ENCODE measurements at regions not wholly inside any gene's neighbourhood (a gene's known extent, or its start where the extent isn't known, plus 50 kb on each side); places are given as distances from the start of the nearest gene placed in this dataset.
"Not testable (repeated sequence)": the region's sequence is repeated elsewhere in the genome, so short reads cannot be mapped to it uniquely, and the experiment has no call there.

- no peak for DNase-seq (ENCODE audit: low spot score)
- in situ Hi-C loops (cut with MboI; ENCODE audit: low pct_unique_long_range_greater_than_20kb, low sequenced_read_pairs, unreplicated experiment), result no loop called here
- TF ChIP-seq CTCF (IDR thresholded peaks at IDR 0.05; ENCODE audit: extremely low read depth, insufficient read depth, missing control alignments), result no peak
Observed at GRCh38 chr12:59446116-59446515, 149.7 kb upstream of the SLC16A7 start.

GRCh38 chr12:59444932-59445331 is 150.9 kb upstream of the SLC16A7 start:
- no peak for DNase-seq (ENCODE audit: low spot score)
- in situ Hi-C loops (cut with MboI; ENCODE audit: low pct_unique_long_range_greater_than_20kb, low sequenced_read_pairs, unreplicated experiment), result no loop called here
- peak; percentile 46 for TF ChIP-seq CTCF (IDR thresholded peaks at IDR 0.05; ENCODE audit: extremely low read depth, insufficient read depth, missing control alignments)

DNA sequence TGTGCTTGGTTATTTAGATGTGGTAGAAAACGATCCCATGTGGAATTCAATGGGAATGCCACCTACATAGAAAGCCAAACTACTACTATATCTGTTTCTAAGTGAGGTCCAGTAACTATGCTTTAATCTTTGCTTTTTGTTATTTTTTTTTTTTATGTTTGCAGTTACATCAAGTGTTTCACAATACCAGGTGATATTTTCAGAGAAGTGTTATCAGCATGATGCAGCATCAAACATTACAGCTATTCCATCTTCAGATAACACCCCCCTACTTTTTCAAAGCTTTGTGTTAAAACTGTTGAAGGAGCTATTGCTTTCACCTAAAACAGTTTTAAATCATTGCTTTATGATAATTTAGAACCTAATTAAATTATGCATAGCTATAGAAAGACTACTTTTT is 163.8 kb upstream of the SLC16A7 start:
- no peak for TF ChIP-seq CTCF (IDR thresholded peaks at IDR 0.05; ENCODE audit: extremely low read depth, insufficient read depth, missing control alignments)
- in situ Hi-C loops (cut with MboI; ENCODE audit: low pct_unique_long_range_greater_than_20kb, low sequenced_read_pairs, unreplicated experiment), result no loop called here
- no peak for DNase-seq (ENCODE audit: low spot score)

DNA sequence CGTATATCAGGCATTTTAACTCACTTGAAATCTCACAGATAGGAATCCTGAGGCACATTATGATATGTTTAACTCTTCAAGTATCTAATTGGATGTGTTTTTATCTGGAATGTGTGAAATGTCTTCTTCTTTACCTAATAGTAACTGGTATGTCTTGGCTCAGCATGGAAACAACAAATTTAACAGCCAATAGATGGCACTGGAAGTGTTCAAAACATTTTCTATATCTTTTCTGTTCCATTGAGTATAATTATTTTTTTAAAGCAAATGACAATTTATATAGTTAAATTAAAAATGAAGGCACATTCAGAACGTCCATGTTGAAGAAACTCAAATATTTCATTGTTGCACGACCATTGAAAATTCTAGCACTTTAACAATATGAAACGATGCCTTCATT is 164.6 kb upstream of the SLC16A7 start:
- in situ Hi-C loops (cut with MboI; ENCODE audit: low pct_unique_long_range_greater_than_20kb, low sequenced_read_pairs, unreplicated experiment), result no loop called here
- no peak for DNase-seq (ENCODE audit: low spot score)

DNA sequence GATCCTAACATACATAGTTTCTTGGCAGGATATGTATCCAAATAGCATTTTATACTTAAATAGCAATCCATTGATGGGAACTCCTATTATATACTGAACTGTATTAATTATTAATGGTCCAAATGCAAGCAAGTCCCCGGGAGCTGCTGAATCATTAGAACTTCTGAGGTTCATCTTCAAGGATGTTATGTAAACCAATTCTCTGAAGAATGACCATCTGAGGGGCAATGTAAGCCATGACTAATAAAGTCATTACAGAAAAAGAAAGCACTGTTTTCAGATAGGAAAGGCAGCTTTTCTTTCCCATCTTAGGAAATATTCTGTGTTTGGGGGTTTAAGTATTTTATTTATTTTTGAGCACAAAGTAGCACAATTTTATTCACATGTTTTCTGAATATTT is 166.1 kb upstream of the SLC16A7 start:
- in situ Hi-C loops (cut with MboI; ENCODE audit: low pct_unique_long_range_greater_than_20kb, low sequenced_read_pairs, unreplicated experiment), result no loop called here
- DNase-seq (ENCODE audit: low spot score), result no peak
- no peak for TF ChIP-seq CTCF (IDR thresholded peaks at IDR 0.05; ENCODE audit: extremely low read depth, insufficient read depth, missing control alignments)

More for the DNA sequence above, 164.6 kb upstream of the SLC16A7 start:
- peak; percentile 22 for TF ChIP-seq CTCF (IDR thresholded peaks at IDR 0.05; ENCODE audit: extremely low read depth, insufficient read depth, missing control alignments)

DNA sequence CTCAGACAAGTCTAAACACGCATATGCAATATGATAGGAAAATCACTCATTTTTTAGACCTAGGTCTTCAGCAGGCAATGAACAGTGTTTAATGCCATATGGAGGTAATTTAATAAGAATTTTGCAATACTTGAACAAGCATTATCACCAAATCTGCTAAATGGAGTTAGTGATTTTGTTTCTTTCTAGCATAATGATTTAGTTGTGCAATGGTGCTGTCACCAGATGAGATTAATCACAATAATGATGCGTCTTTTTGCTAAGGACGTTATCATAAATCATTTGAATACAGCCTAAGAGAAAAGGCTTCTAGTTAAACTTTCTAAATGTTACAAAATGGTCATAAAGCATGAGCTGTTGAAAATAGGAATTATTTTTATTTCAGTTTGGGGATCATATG is 170.0 kb upstream of the SLC16A7 start:
- in situ Hi-C loops (cut with MboI; ENCODE audit: low pct_unique_long_range_greater_than_20kb, low sequenced_read_pairs, unreplicated experiment), result no loop called here
- no peak for DNase-seq (ENCODE audit: low spot score)
- no peak for TF ChIP-seq CTCF (IDR thresholded peaks at IDR 0.05; ENCODE audit: extremely low read depth, insufficient read depth, missing control alignments)

DNA sequence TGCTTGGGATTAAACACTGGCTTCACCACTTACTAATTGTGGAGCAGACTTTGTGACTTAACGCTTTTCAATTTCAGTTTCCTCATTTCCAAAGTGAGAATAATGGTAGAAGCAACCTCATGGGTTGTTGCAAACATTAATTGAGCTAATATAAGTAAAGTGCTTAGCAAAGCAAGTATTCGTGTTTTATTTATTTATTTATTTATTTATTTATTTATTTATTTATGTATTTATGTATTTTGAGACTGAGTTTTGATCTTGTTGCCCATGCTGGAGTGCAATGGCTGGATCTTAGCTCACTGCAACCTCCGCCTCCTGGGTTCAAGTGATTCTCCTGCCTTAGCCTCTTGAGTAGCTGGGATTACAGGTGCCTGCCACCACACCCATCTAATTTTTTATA is 171.2 kb upstream of the SLC16A7 start:
- DNase-seq (ENCODE audit: low spot score), result not testable (repeated sequence)
- in situ Hi-C loops (cut with MboI; ENCODE audit: low pct_unique_long_range_greater_than_20kb, low sequenced_read_pairs, unreplicated experiment), result loop anchor here (25.0 kb wide), 1 partner anchor 388 kb away; no protein-coding TSS in a partner anchor

All from GM13977 (cell line).